ENCODE measurements at regions not wholly inside any gene's neighbourhood (a gene's known extent, or its start where the extent isn't known, plus 50 kb on each side); places are given as distances from the start of the nearest gene placed in this dataset.

- ATAC-seq (peak; percentile 48), DNase-seq (ENCODE audit: low spot score) (no peak)
- no peak overlapping the region for H3K4me3 Mint-ChIP-seq
- peak overlapping the region; percentile 75 for H3K27ac Mint-ChIP-seq
- peaks cover 2% of the 10 kb centered on the region; the same call in 1 of the 2 replicates for H3K9me3 Mint-ChIP-seq
- no peaks in the 10 kb centered on the region for H3K27me3 Mint-ChIP-seq (ENCODE audit: low read depth)
- no peak for TF ChIP-seq USF2 (CRISPR knock-in tag; IDR thresholded peaks at IDR 0.05)
- no peak for TF ChIP-seq SMAD4 (CRISPR knock-in tag; IDR thresholded peaks at IDR 0.05)
- no peak for TF ChIP-seq JUN (CRISPR knock-in tag; IDR thresholded peaks at IDR 0.05)
- TF ChIP-seq SOX15 (CRISPR knock-in tag; IDR thresholded peaks at IDR 0.05): no peak
- TF ChIP-seq HMGA2 (CRISPR knock-in tag; IDR thresholded peaks at IDR 0.05): no peak
- no peak for TF ChIP-seq NFYB (CRISPR knock-in tag; conservative IDR thresholded peaks at IDR 0.05; ENCODE audit: low read depth)
- TF ChIP-seq PRDM15 (CRISPR knock-in tag; IDR thresholded peaks at IDR 0.05): no peak
- TF ChIP-seq ZNF512 (CRISPR knock-in tag; IDR thresholded peaks at IDR 0.05; ENCODE audit: borderline replicate concordance): no peak
- TF ChIP-seq TEAD4 (CRISPR knock-in tag; IDR thresholded peaks at IDR 0.05): no peak
- no peak for TF ChIP-seq EMX1 (CRISPR knock-in tag; IDR thresholded peaks at IDR 0.05)
- no peak for TF ChIP-seq E2F1 (CRISPR knock-in tag; IDR thresholded peaks at IDR 0.05)
- no peak for TF ChIP-seq PRRX2 (CRISPR knock-in tag; IDR thresholded peaks at IDR 0.05)
- no peak for TF ChIP-seq ZNF671 (CRISPR knock-in tag; IDR thresholded peaks at IDR 0.05)
- no peak for TF ChIP-seq ATF6 (CRISPR knock-in tag; IDR thresholded peaks at IDR 0.05)
- no peak for TF ChIP-seq CDX4 (CRISPR knock-in tag; IDR thresholded peaks at IDR 0.05; ENCODE audit: borderline replicate concordance)
- TF ChIP-seq ATF1 (CRISPR knock-in tag; IDR thresholded peaks at IDR 0.05): no peak
- TF ChIP-seq IRF2 (CRISPR knock-in tag; IDR thresholded peaks at IDR 0.05; ENCODE audit: borderline replicate concordance, low read depth): no peak
- peaks cover 20% of the 10 kb centered on the region for H3K4me1 Mint-ChIP-seq
- POLR2A ChIA-PET: interaction anchor here (0.6 kb wide), 1 partner anchor 727 kb away, joined by 5 read pairs; no protein-coding TSS in a partner anchor
- CTCF ChIA-PET: no interaction called here
- no peaks in the 10 kb centered on the region for H3K36me3 Mint-ChIP-seq
Measured at GRCh38 chr1:173302890-173303829, 96.0 kb upstream of the TNFSF4 start.

Measured in WTC11 (cell line).